ENCODE measurements at regions not wholly inside any gene's neighbourhood (a gene's known extent, or its start where the extent isn't known, plus 50 kb on each side); places are given as distances from the start of the nearest gene placed in this dataset.
A peak's percentile ranks its signal among the peaks of the same experiment; 100 is the strongest.
"Not testable (repeated sequence)": the region's sequence is repeated elsewhere in the genome, so short reads cannot be mapped to it uniquely, and the experiment has no call there.

DNA sequence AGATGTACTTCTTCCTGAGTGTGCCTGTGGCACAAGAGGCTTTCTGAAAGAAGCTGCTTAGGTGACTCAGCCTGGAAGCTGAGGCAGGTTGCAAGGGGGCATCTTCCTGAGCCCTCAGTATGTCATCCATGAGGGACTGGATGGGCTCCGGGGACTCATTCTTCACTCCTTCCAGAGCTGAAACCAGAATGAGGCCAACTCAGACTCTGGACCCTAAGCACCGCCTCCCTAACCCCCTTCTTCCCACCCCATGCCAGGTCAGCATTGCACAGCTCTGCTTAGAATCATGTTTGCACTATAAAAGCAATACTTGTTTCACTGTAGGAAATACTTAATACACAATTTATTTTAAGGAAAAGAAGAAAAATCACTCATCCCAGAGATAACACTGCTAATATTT is 138.3 kb downstream of the KLRB1 start:
- WGBS (ENCODE audit: low lambda C conversion rate), result 75% methylated on average over 2 of the region's 2 CpGs
- POLR2A ChIA-PET, result interaction anchor here (0.7 kb wide), 1 partner anchor 19 kb away, joined by 3 read pairs; no protein-coding TSS in a partner anchor

DNA sequence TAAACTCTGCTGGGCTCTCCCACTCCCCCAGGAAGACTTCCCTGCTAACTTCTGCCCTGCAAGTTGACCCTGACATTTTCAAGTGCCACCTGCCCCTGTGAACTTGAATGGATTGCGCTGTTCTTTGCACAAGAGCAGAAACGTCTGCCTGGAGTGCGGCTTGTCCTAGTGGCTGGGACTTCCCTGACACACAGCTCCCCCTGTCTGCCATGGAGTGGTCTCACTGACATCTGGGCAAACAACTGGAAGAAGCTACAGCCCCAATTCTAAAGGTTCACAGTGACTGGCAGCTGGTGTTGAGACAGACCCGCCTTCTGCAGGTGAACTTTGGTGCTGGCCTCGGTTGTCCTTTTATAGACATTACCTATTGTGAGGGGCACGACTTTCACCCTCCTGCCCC is 138.7 kb downstream of the KLRB1 start:
- not testable (repeated sequence) for H4K20me1 ChIP-seq (ENCODE audit: insufficient read depth); H3K9me3 ChIP-seq; H3K9me2 ChIP-seq; H2AFZ ChIP-seq (ENCODE audit: low read depth); H3K79me2 ChIP-seq (ENCODE audit: insufficient read depth); H3K27ac ChIP-seq (ENCODE audit: low read depth in 2 of 2, low read length in 1 of 2); H3K4me1 ChIP-seq (ENCODE audit: control insufficient read depth in 1 of 2, insufficient read depth in 2 of 2, low read depth in 1 of 2, low read length in 1 of 2); H3K9ac ChIP-seq; H3K4me2 ChIP-seq; H3K36me3 ChIP-seq (replicated peaks in 1 of 2; ENCODE audit: control insufficient read depth in 1 of 2, insufficient read depth in 2 of 2, low read length in 1 of 2); H3K4me3 ChIP-seq (ENCODE audit: low read depth in 2 of 2, low read length in 1 of 2); H3K27me3 ChIP-seq (ENCODE audit: insufficient read depth); H3F3A ChIP-seq (replicated peaks; ENCODE audit: insufficient read depth)
- peak; percentile 50 for DNase-seq
- WGBS (ENCODE audit: low lambda C conversion rate), result 71% methylated on average over 5 of the region's 6 CpGs
- TF ChIP-seq SMC3 (IDR thresholded peaks at IDR 0.05; ENCODE audit: low read depth, low read length) (peak; percentile 51; the same call in 1 of the 2 replicates), RAD21 (IDR thresholded peaks at IDR 0.05; ENCODE audit: low read length) (peak; percentile 69), CTCF (IDR thresholded peaks at IDR 0.05) (peak; percentile 24; the same call in 1 of the 2 replicates)
- ChIA-PET CTCF (interaction anchor here (0.6 to 2.4 kb wide), 16 partner anchors 20 to 144 kb away, joined by 3 to 30 read pairs (median 4); no protein-coding TSS in a partner anchor), POLR2A (interaction anchor here (0.7 kb wide), 1 partner anchor 19 kb away, joined by 3 read pairs; no protein-coding TSS in a partner anchor)

More for the DNA sequence above, 138.3 kb downstream of the KLRB1 start:
- not testable (repeated sequence) for H3K4me1 ChIP-seq (ENCODE audit: control insufficient read depth in 1 of 2, insufficient read depth in 2 of 2, low read depth in 1 of 2, low read length in 1 of 2); H3K79me2 ChIP-seq (ENCODE audit: insufficient read depth); H3K4me2 ChIP-seq; H3K9ac ChIP-seq; H3K27ac ChIP-seq (ENCODE audit: low read depth in 2 of 2, low read length in 1 of 2); H3K9me2 ChIP-seq; H3K27me3 ChIP-seq (ENCODE audit: insufficient read depth); H3K9me3 ChIP-seq; H3K4me3 ChIP-seq (ENCODE audit: low read depth in 2 of 2, low read length in 1 of 2); H3F3A ChIP-seq (replicated peaks; ENCODE audit: insufficient read depth); H3K36me3 ChIP-seq (replicated peaks in 1 of 2; ENCODE audit: control insufficient read depth in 1 of 2, insufficient read depth in 2 of 2, low read length in 1 of 2); H4K20me1 ChIP-seq (ENCODE audit: insufficient read depth); H2AFZ ChIP-seq (ENCODE audit: low read depth); DNase-seq
- CTCF ChIA-PET, result interaction anchor here (0.6 to 2.4 kb wide), 16 partner anchors 20 to 144 kb away, joined by 3 to 30 read pairs (median 4); no protein-coding TSS in a partner anchor

DNA sequence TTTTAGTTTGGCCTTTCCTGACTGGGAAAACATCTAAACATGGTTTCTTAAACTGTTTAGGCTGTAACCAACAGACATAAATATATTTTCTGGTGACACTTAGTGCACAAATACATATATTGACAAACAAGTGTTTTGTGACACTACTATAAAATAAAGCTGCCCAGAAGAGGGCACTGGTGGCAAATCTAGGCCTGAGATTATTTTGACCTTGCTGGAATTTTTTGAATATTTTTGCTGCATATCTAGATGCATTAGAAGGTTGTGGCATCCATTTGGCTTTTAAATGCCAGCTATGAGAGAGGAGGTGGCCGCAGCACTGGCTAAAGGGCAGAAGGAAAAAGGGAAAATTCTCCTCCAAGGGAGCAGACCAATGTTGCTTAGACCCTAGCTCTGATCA is 139.6 kb downstream of the KLRB1 start:
- TF ChIP-seq RAD21 (IDR thresholded peaks at IDR 0.05; ENCODE audit: low read length) (0 out of 2 replicates have a peak, but pooled peaks have one; percentile 14), CTCF (IDR thresholded peaks at IDR 0.05) (peak; percentile 16; the same call in 1 of the 2 replicates)
- H3K4me1 ChIP-seq (ENCODE audit: control insufficient read depth in 1 of 2, insufficient read depth in 2 of 2, low read depth in 1 of 2, low read length in 1 of 2); H3K4me3 ChIP-seq (ENCODE audit: low read depth in 2 of 2, low read length in 1 of 2); H3K9ac ChIP-seq; H3K27me3 ChIP-seq (ENCODE audit: insufficient read depth); H3K4me2 ChIP-seq; H3F3A ChIP-seq (replicated peaks; ENCODE audit: insufficient read depth); H3K27ac ChIP-seq (ENCODE audit: low read depth in 2 of 2, low read length in 1 of 2); H3K9me3 ChIP-seq; H3K36me3 ChIP-seq (replicated peaks in 1 of 2; ENCODE audit: control insufficient read depth in 1 of 2, insufficient read depth in 2 of 2, low read length in 1 of 2); POLR2A ChIA-PET; H2AFZ ChIP-seq (ENCODE audit: low read depth); DNase-seq; H3K9me2 ChIP-seq; H3K79me2 ChIP-seq (ENCODE audit: insufficient read depth); H4K20me1 ChIP-seq (ENCODE audit: insufficient read depth): not testable (repeated sequence)
- CTCF ChIA-PET, result interaction anchor here (0.9 to 2.4 kb wide), 7 partner anchors 89 to 240 kb away, joined by 4 to 30 read pairs (median 10); no protein-coding TSS in a partner anchor
- WGBS (ENCODE audit: low lambda C conversion rate), result 100% methylated on average over 1 of the region's 1 CpG
